PC-3 (cell line): ENCODE measurements at regions not wholly inside any gene's neighbourhood (a gene's known extent, or its start where the extent isn't known, plus 50 kb on each side); places are given as distances from the start of the nearest gene placed in this dataset.

Experiments used
- CTCF ChIP-seq: fragments of 300-600 bp; sonication (generic); conservative IDR thresholded peaks from 2 replicates; pipeline ENCODE4 v1.5.1; 2017; ENCODE audit warnings: antibody characterized with exemption, low read depth, mild to moderate bottlenecking, low read length
- EZH2 ChIP-seq: fragments of 300-600 bp; sonication (generic); IDR thresholded peaks from one replicate; pipeline ENCODE4 v1.6.1; 2017; ENCODE audit warnings: antibody characterized with exemption, mild to moderate bottlenecking, low read length; ENCODE audit not compliant: unreplicated experiment
- EZH2phosphoT487 ChIP-seq: fragments of 300-600 bp; sonication (generic); IDR thresholded peaks from 2 replicates; pipeline ENCODE4 v1.6.1; 2018; ENCODE audit warnings: mild to moderate bottlenecking, antibody characterized with exemption, low read length, borderline replicate concordance

GRCh38 chr2:187024739-187025138 is 175.8 kb upstream of the ZSWIM2 start:
- TF ChIP-seq CTCF = no peak
- TF ChIP-seq EZH2 = no peak
- no peak for TF ChIP-seq EZH2phosphoT487
